ENCODE measurements at regions not wholly inside any gene's neighbourhood (a gene's known extent, or its start where the extent isn't known, plus 50 kb on each side); places are given as distances from the start of the nearest gene placed in this dataset.
"Not testable (repeated sequence)": the region's sequence is repeated elsewhere in the genome, so short reads cannot be mapped to it uniquely, and the experiment has no call there.

DNA sequence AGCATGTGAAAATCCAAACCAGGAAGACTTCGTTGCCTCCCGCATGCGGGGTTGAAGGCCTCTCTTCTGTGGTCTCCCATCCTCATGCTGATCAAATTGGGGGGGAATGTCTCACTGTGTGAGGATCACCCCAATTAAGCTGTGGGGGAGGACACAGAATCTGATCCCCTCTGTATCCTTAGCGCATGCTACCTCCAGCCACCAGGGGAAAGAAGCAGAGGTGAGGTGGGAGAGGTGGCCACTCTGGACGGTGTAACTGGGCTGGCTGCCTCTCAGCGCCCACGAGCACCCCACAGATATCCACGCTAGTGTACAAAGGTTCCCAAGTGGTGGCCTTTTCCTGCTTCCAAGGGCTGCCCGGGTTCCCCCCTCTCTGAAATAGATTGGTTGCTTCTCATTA, 177.6 kb upstream of the PLGLB1 start:
- DNase-seq = not testable (repeated sequence)

DNA sequence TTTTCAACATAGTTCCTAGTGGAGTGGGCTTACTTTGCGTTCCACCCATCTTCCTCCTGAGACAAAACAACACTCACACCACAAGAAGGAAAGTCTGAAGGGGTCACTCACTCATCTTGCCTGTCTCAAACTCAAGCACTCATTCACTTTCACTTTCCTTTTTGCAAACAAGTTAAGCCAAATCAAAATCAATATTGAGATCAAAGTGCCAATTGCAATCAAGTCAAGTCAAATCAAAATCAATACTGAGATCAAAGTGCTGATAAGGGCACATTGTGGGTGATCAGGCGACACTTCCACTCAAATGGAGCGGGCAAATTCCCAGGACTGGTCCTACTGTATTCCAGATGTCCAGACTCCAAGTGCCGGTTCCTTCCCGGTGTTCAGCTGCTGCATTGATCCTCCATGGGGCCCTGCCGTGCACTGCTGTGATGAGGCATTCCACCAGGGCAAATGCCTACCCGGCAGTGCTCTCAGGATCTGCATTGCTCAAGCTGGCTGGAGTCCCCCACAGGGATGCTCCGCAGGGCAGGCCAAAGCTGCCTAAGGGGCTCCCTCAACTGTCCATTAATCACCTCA, 183.0 kb upstream of the PLGLB1 start:
- not testable (repeated sequence) for DNase-seq

GRCh38 chr2:87212938-87213337, 191.3 kb upstream of the PLGLB1 start:
- DNase-seq = not testable (repeated sequence)

GRCh38 chr2:87217005-87217404, 195.4 kb upstream of the PLGLB1 start:
- DNase-seq = not testable (repeated sequence)

DNA sequence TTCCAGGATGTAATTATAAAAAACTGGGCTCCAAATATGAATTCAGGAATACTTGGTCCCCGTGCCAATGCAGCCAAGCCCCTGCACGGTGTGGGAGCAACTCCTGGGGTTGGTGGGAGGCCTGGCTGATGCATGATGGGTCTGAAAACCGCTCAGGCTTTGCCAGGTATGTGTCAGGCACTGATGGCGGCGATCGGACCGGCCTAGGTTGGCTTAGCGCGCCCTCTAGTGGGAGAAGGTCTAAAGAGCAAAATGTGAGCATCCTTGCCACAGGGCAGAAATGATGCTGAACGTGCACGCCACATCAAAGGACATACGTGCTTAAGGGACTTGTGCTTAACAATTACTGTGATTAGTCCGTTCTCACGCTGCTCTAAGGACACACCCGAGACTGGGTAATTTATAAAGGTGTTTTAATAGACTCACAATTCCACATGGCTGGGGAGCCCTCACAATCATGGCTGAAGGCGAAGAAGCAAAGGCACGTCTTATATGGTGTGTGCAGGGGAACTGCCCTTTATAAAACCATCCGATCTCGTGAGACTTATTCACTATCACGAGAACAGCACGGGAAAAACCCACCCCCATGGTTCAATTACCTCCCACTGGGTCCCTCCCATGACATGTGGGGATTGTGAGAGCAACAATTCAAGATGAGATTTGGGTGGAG, 196.2 kb upstream of the PLGLB1 start:
- not testable (repeated sequence) for DNase-seq

- not testable (repeated sequence) for DNase-seq
These were observed 199.0 kb upstream of the PLGLB1 start for GRCh38 chr2:87220651-87221050.

GRCh38 chr2:87222131-87222530, 200.5 kb upstream of the PLGLB1 start:
- DNase-seq = not testable (repeated sequence)

DNA sequence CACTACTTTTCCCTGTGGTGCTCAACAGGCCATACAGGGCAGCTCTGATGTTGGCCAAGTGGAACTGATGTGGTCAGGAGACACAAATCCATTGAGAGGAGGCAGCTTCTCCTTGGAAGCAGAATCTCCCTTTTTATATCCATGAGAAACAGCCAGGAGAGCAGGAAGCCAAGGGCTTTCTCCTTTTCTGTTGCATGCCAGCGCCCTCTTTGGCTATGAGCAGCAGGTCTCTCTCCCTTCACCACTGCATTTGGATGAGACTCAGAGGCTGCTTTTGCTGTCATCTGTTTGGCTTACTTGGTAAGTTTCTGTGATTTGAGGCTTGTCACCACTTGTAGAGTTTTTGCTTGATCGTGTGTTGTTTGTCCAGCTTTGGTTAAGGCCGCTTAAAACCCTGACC, 202.2 kb upstream of the PLGLB1 start:
- not testable (repeated sequence) for DNase-seq

GRCh38 chr2:87229091-87229689, 207.5 kb upstream of the PLGLB1 start:
- DNase-seq = not testable (repeated sequence)

GRCh38 chr2:87229964-87230363, 208.3 kb upstream of the PLGLB1 start:
- not testable (repeated sequence) for DNase-seq

DNA sequence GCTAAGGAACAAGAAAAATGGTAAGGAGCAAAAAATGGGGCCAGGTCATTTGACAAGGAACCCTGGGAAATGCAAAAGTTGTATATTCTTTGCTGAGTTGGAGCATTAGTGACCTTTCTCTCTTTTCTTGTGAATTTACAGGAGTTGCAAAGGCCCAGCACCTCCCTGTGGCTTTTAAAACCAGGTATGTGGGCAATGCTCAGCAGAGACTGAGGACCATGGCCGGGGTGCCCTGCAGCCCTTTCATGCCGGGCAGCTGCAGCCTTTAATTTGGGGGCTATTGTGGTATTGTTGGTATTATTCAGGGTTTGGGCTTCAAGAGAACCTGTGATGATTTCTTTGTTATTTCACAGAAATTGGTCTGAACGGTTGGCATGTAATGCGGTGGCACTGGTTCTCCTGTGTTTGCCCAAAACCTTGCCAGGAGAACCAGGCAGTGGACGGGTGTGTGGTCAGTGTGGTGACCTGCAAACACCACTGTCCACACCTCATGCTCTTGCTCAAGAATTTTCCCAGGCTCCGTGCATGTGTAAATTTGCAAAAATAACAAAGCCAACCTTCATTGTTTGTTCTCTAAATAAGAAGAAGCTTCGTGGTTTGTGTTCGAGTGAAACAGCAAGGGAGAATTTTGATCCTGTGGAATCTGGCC, 213.8 kb upstream of the PLGLB1 start:
- DNase-seq = not testable (repeated sequence)

DNA sequence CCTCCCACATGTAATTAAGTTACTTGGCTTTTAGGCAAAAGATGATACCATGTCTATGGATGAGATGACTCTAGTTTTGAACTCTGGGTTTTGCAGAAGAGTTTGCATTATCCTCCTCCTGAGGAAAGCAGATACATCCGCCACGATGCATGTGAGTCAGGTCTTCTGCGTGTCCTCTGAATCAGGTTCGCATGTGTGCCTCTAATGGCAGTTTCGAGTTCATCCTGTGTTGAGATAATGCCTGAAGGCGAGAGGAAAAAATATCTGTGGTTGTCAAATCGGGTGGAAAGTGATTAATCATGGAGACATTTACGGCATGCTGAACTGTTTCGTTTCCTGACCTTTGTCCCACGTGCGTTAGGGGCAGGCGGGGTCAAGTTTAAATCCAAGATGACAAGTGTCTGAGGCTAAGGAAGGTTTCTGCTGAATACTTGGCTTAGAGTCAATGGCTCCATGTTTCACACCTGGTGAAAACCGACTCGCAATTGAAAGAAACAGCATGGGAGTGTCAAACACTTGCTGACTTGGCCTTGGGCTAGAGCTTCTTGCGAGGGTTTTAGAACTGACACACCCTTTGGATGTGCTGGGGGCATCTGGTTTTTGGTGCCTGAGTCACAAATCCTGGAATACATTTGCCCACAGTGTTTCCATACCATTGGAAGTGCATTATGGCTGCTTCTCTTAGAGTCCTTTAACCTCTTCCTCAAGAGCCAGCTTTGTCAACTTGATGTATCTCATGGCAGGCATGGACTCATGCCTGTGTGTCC, 216.1 kb upstream of the PLGLB1 start:
- DNase-seq = not testable (repeated sequence)

DNA sequence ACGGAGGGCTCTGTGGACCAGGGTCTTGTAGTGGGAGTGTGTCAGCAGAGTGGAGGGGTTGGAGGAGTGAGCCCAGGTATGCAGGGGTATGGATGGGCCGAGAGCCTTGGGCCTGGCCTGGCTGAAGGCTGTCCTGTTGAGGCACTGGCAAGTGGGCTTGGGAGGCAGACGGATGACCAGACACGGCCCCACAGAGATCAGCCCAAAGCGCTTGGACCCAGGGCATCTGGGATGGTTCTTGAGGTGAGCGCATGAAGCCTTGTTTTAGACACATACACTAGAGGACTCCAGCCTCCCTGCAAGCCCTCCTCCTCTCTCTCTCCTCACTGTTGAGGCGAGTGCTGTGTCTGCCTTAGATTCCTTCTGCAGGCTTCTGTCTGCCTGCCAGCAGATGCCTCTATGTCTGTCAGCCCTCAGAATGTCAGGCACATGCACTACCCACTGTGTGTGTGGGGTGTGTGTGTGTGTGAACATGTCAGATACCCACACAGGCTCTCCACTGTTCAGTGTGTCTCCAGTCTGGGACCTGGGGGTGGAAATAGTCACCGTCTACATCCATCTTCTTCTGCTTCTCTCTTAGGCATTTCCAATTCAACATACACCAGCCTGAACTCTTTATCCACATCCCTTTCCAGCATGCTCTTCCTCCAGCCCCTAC, 218.0 kb upstream of the PLGLB1 start:
- not testable (repeated sequence) for DNase-seq

- DNase-seq = not testable (repeated sequence)
These were observed 224.5 kb upstream of the PLGLB1 start for GRCh38 chr2:87246066-87246717.

DNA sequence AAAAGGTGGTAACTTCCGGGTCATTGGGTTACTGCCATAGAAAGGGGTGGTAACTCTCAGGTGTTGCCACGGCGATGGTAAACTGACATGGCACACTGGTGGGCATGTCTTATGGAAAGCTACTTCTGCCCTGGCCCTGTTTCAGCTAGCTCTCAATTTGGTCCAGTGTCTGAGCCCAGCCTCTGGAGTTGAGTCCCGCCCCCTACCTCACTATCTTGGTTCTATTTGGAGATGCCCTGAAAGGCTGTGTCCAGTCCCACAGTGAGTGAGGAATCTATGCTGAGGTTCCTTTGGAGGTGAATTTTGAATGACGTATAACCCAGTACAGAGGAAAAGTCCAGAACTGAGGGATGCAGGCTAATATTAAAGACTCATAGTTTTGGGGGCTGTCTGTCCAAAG, 230.4 kb upstream of the PLGLB1 start:
- DNase-seq = not testable (repeated sequence)

DNA sequence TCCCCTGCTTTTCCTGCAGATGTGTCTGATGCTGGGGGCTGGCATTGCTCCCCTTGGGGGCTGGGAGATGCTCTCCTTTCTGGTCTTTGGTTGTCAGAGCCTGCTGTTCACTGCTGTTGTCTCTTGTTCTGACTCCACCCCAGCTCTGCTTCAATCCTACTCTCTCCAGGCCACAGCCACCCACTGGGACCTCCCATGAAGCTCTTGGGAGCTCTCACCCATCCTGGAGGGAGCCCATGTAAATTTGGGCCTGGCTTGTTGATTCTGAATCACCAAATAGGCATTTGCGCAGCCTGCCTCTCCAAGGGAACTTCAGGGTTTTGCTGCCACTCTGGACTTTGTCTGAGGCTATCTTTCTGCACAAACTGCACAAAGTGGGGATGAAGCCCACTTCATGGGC, 232.9 kb upstream of the PLGLB1 start:
- not testable (repeated sequence) for DNase-seq

- not testable (repeated sequence) for DNase-seq
These were observed 233.8 kb upstream of the PLGLB1 start for GRCh38 chr2:87255410-87255809.

DNA sequence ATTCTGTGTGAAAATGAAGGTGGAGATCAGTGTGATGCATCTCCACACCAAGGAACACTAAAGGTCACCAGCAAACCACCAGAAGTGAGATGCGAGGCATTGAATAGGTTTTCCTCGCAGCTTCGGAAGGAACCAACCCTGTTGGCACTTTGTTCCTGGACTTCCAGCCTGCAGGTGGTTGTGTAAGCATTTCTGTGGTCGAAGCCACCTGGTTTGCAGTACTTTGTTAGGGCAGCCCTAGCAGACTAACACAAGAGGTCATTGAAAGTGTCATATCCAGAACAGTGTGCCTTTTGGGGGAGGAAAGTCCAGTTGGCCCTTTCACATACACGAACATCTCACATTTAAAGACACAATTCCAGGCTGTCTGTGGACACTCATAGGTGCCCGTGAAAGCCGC, 237.2 kb upstream of the PLGLB1 start:
- DNase-seq = not testable (repeated sequence)

- DNase-seq = not testable (repeated sequence)
These were observed 240.6 kb upstream of the PLGLB1 start for GRCh38 chr2:87262184-87262702.

- DNase-seq = not testable (repeated sequence)
These were observed 242.3 kb upstream of the PLGLB1 start for GRCh38 chr2:87263868-87264518.

- not testable (repeated sequence) for DNase-seq
These were observed 253.5 kb upstream of the PLGLB1 start for GRCh38 chr2:87275192-87275591.

Data from CD4-positive, alpha-beta T cell treated with Interleukin-17A for 4 hours (primary cell).